AG04449 (cell line): ENCODE measurements at regions not wholly inside any gene's neighbourhood (a gene's known extent, or its start where the extent isn't known, plus 50 kb on each side); places are given as distances from the start of the nearest gene placed in this dataset.

Source experiments
- CTCF ChIA-PET: fragments of 350-600 bp; formaldehyde crosslinking; extraction: SDS; loops from one replicate; lab custom pipeline; 2021; ENCODE audit warnings: antibody characterized with exemption; lab: Yijun Ruan, JAX
- POLR2A ChIA-PET: fragments of 400-600, 350-600 bp; formaldehyde crosslinking; extraction: SDS; loops from one replicate; lab custom pipeline; 2020; ENCODE audit warnings: antibody characterized with exemption, inconsistent platforms; lab: Yijun Ruan, JAX
- DNase-seq: peaks from one replicate; pipeline ENCODE4 v3.0.0-alpha.2; 2010; ENCODE audit warnings: low read depth, low spot score
- H3K4me3 ChIP-seq: 2 replicates; pipeline ENCODE4 v1.5.1; 2011; ENCODE audit warnings: low read depth, mild to moderate bottlenecking, control low read depth, low read length
- TF ChIP-seq, protein P1 (sequence below): IDR thresholded peaks from one replicate; pipeline ENCODE4 v1.5.1; 2011; ENCODE audit warnings: mild to moderate bottlenecking, moderate library complexity, low read length, control low read depth, inconsistent platforms; ENCODE audit not compliant: insufficient read depth; ENCODE audit errors: missing control alignments

GRCh38 chr16:85492295-85492864 is 120.7 kb upstream of the GSE1 start:
- ChIA-PET CTCF (interaction anchor here (1.0 to 2.3 kb wide), 7 partner anchors 9 to 124 kb away, joined by 3 to 8 read pairs (median 4); no protein-coding TSS in a partner anchor), POLR2A (no interaction called here)
- TF ChIP-seq, protein P1, sequence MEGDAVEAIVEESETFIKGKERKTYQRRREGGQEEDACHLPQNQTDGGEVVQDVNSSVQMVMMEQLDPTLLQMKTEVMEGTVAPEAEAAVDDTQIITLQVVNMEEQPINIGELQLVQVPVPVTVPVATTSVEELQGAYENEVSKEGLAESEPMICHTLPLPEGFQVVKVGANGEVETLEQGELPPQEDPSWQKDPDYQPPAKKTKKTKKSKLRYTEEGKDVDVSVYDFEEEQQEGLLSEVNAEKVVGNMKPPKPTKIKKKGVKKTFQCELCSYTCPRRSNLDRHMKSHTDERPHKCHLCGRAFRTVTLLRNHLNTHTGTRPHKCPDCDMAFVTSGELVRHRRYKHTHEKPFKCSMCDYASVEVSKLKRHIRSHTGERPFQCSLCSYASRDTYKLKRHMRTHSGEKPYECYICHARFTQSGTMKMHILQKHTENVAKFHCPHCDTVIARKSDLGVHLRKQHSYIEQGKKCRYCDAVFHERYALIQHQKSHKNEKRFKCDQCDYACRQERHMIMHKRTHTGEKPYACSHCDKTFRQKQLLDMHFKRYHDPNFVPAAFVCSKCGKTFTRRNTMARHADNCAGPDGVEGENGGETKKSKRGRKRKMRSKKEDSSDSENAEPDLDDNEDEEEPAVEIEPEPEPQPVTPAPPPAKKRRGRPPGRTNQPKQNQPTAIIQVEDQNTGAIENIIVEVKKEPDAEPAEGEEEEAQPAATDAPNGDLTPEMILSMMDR: no peak
- DNase-seq: no peak
- no peak overlapping the region for H3K4me3 ChIP-seq

- CTCF ChIA-PET: interaction anchor here (0.8 to 1.7 kb wide), 3 partner anchors 9 to 379 kb away, joined by 3 to 5 read pairs (median 4); no protein-coding TSS in a partner anchor
- POLR2A ChIA-PET: no interaction called here
These were observed 118.8 kb upstream of the GSE1 start for GRCh38 chr16:85494315-85494714.

DNA sequence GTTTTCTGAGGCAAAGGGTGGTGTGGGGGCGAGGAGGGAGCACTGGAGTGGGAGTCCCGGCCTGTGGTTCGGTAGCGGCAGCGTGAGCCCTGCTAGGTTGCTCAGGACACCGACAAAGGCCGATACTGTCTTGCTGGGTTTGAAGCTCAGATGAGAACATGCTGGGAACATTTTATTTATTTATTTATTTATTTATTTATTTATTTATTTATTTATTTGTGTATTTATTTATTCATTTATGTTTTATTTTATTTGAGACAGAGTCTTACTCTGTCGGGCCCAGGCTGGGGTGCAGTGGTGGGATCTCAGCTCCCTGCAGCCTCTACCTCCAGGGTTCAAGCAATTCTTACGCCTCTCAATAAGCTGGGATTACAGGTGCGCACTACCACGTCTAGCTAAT is 117.9 kb upstream of the GSE1 start:
- no peak overlapping the region for H3K4me3 ChIP-seq
- no peak for DNase-seq
- TF ChIP-seq, protein P1: no peak
- POLR2A ChIA-PET: no interaction called here
- CTCF ChIA-PET: interaction anchor here (1.0 kb wide), 1 partner anchor 14 kb away, joined by 3 read pairs; no protein-coding TSS in a partner anchor

More at GRCh38 chr16:85494315-85494714, 118.8 kb upstream of the GSE1 start:
- TF ChIP-seq, protein P1: no peak
- no peak overlapping the region for H3K4me3 ChIP-seq
- DNase-seq: no peak

- POLR2A ChIA-PET: no interaction called here
- TF ChIP-seq, protein P1: no peak
- CTCF ChIA-PET: interaction anchor here (1.0 kb wide), 1 partner anchor 14 kb away, joined by 3 read pairs; no protein-coding TSS in a partner anchor
- no peak for DNase-seq
- H3K4me3 ChIP-seq: no peak overlapping the region
These were observed 117.1 kb upstream of the GSE1 start for GRCh38 chr16:85495823-85496538.

- no peak overlapping the region for H3K4me3 ChIP-seq
- TF ChIP-seq, protein P1: no peak
- CTCF ChIA-PET: no interaction called here
- POLR2A ChIA-PET: no interaction called here
- no peak for DNase-seq
These were observed 115.4 kb upstream of the GSE1 start for GRCh38 chr16:85497622-85498314.

DNA sequence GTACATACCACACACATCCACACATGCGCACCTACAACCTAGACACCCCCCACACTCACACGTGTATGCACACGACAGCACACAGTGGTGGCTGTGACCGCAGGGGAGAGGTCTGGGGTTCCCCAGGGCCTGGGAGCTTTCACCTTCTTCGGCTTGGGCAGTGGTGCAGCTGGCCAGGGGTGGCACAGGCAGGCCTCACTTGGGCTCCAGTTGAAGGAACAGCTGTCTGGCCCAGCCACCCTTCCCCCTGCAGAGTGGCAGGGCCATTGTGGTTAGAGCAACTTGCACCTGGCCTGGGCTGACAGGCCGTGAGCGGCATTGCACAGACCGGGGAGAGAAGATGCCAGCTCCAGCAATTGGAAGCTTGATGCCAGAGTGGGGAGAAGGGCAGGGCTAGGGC is 114.5 kb upstream of the GSE1 start:
- TF ChIP-seq, protein P1: no peak
- ChIA-PET POLR2A (interaction anchor here (0.5 kb wide), 1 partner anchor 16 kb away, joined by 3 read pairs; no protein-coding TSS in a partner anchor), CTCF (no interaction called here)
- H3K4me3 ChIP-seq: no peak overlapping the region
- DNase-seq: no peak
